ENCODE measurements at regions not wholly inside any gene's neighbourhood (a gene's known extent, or its start where the extent isn't known, plus 50 kb on each side); places are given as distances from the start of the nearest gene placed in this dataset.

DNA sequence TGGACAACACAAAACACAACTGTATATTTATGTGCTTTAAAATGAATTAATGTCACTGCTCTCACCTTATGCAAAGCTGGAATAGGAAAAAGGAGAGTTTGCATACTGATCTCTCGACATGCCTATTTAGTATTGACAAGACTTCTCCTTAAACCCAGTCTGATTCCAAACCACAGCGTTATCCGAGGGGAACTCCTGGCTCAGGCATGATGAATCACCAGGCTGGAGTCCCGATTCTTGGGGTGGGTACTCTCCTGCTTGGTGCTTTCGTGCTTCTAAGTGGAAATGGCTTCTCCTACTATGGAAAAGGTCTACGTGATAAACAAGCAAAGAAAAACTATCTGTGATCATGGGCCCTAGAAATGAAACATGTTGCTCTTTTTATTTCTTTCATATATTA lies 88.9 kb upstream of the SLC35G4 start:
- TF ChIP-seq, protein P1, sequence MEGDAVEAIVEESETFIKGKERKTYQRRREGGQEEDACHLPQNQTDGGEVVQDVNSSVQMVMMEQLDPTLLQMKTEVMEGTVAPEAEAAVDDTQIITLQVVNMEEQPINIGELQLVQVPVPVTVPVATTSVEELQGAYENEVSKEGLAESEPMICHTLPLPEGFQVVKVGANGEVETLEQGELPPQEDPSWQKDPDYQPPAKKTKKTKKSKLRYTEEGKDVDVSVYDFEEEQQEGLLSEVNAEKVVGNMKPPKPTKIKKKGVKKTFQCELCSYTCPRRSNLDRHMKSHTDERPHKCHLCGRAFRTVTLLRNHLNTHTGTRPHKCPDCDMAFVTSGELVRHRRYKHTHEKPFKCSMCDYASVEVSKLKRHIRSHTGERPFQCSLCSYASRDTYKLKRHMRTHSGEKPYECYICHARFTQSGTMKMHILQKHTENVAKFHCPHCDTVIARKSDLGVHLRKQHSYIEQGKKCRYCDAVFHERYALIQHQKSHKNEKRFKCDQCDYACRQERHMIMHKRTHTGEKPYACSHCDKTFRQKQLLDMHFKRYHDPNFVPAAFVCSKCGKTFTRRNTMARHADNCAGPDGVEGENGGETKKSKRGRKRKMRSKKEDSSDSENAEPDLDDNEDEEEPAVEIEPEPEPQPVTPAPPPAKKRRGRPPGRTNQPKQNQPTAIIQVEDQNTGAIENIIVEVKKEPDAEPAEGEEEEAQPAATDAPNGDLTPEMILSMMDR (IDR thresholded peaks at IDR 0.05), result no peak
- ATAC-seq (ENCODE audit: low FRiP score) (no peak), DNase-seq (ENCODE audit: low spot score) (no peak)

DNA sequence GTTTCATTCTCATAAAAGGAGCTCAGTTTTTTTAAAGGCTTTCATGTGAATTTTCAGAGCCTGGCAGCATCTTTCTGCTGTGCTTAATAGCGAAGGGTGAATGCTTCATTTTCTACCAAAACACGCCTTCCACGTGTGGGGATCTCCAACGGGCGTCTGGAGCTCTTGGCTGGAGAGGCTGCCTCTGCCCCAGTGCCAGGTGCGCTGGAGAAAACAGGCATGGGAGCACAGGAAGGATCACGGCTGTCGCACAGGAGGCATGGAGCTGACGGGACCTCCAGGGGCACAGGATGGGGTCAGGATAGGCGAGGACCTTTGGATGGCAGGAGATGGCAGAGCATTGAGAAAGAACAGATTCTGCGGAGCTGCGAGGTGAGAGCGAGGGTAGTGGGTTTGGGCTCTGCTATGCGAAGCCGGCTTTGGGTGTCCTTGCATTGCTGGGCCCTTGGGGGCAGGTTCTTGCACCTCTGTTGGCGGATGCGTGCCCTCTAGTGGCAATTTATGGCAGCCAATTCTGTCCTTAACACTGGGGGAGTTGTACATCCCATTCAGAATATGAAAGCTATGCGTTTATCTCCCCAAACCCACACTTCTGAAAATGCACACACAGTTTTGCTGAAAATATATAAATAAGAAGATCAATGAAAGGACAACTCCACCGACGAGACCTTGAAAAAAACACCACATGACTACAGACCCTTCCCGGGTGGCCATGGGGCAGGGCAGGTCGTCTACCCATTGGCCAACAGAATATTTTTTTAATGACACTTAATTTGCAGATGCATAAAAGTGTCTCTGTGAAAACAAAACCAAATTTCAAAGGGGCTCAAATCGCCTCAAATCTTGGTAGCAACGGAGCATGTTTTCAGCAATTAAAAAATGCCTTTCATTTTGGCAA lies 90.4 kb upstream of the SLC35G4 start:
- TF ChIP-seq, protein P1 (IDR thresholded peaks at IDR 0.05), result no peak
- no peak for DNase-seq (ENCODE audit: low spot score)

DNA sequence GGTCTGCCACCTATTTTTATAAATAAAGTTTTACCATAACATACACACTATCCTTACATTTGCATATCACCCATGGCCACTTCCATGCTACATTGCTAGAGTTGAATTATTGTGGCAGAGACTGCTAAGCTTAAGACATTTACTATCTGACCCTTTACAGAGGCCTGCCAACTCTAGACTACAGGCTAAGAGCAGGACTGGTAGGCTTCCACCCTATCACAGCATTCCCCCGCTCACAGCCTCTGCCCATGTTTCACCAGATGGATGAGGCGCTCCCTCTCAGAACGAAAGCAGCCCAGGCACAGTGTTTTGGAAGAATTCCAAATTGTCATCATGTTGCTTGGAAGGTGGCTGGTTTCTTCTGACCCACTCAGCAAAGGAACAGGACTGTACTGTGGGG lies 91.7 kb upstream of the SLC35G4 start:
- ATAC-seq (ENCODE audit: low FRiP score) (no peak), DNase-seq (ENCODE audit: low spot score) (no peak)
- TF ChIP-seq, protein P1 (IDR thresholded peaks at IDR 0.05), result no peak

More for the DNA sequence above, 90.4 kb upstream of the SLC35G4 start:
- no peak for ATAC-seq (ENCODE audit: low FRiP score)

DNA sequence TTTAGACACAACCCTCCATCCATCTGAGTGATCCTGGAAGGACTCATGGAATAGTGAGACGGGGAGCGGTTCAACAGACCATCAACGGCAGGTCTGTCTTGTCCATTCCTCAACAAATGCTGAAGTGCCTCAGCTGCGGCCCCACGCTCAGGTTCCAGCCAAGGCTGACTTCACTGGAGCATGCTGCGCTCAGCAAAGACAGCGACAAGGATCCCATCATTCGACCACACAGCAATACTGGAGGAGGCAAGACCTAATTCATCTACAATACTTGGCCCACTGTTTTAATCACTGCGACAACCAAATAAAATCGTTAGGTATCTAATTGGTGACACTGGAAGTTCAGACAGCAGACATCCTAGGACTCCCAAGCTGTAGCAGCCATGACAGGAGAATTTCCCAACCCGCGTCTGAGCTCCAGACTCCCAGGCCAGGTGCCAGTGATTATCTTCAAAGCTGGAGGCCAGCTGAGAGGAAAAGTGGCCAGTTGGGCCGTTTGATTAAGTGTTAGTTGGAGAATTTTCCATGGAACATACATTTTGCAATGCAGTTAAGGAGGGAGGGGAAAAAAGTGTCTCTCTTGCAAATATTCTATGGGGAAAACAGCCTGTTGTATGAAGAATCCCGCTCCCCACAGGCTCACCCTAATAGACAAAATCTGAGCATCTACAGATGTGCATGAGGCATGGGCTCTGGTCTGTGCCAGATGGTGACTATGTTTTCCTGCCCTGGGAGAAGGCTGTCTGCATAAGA lies 92.5 kb upstream of the SLC35G4 start:
- DNase-seq (ENCODE audit: low spot score) (no peak), ATAC-seq (ENCODE audit: low FRiP score) (no peak)
- TF ChIP-seq, protein P1 (IDR thresholded peaks at IDR 0.05), result no peak

DNA sequence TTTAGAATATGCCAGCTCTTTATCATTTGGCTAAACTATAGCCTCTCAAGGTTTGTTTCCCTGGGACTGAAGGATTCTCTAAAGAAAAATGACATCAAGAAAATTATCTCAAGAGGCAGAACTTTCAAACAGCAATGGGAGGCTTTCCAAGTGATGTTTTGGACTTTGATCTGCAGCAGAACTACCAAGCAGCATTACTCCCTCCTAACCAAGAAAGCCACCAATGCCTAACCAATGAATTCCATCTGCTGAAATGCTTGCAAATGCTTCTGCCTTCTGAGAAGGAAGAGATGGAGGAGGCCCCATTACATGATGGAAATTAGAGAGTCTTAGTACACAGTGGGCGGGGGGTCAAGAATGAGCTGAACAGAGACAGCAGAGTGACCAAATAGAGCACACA lies 95.1 kb upstream of the SLC35G4 start:
- TF ChIP-seq, protein P1 (IDR thresholded peaks at IDR 0.05), result no peak

DNA sequence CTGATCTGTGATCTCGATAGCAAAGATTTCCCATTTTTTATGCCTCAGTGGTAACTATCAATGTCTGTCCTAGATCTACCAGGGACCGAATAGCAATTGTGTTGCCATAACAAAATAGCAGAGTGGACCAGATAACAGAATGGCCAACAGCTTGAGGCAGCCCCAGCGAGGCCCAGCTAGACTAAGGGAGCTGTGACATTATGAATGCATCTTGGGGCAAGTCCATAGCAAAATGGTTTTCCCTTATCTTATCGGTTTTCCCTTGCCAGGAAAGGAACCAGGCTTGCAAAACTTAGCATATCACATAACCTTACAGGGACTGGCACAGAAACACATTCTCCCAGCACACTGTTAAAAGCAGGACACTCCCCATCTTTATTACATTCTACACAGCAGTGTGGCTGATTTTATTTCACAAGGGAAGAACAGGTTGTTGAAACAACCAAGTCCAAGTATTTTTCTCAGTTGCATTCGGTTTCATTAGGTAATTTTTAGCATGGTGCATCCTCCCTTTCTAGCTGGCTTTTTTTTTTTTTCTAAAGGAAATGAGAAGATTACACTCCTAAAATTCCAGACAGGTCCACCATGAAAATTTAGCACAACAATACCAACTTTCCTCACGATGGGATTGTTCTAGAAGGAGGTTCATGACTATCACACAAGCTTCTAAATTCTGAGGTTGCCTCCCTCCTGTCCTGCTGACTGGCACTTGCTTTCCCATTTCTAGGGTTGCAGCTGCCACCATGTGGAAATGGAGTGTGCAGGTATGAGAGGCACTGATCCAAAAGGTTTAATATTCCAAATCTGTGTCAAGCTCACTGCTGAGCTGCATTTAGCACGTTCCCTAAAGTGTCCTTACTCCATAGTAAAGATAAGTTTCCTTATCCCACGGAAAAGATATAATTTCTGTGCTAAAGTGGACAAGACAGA lies 97.0 kb upstream of the SLC35G4 start:
- DNase-seq (ENCODE audit: low spot score), result no peak
- TF ChIP-seq, protein P1 (IDR thresholded peaks at IDR 0.05), result no peak
- peak; percentile 53 for ATAC-seq (ENCODE audit: low FRiP score)

More for the DNA sequence above, 95.1 kb upstream of the SLC35G4 start:
- no peak for DNase-seq (ENCODE audit: low spot score)
- ATAC-seq (ENCODE audit: low FRiP score), result no peak

Measured in omental fat pad (tissue), 3 donors.